Effector memory CD4-positive, alpha-beta T cell (primary cell): ENCODE measurements at regions not wholly inside any gene's neighbourhood (a gene's known extent, or its start where the extent isn't known, plus 50 kb on each side); places are given as distances from the start of the nearest gene placed in this dataset.

ENCODE experiments used
- DNase-seq, 3 donors: peaks; one replicate each; pipeline ENCODE4 v3.0.0-alpha.2; 2020
- H3K27ac ChIP-seq: 2 replicates; pipeline ENCODE4 v1.7.0; 2013; ENCODE audit warnings: mild to moderate bottlenecking, low read length, moderate library complexity; ENCODE audit not compliant: insufficient read depth, poor library complexity, severe bottlenecking
- H3K27me3 ChIP-seq: replicated peaks from 2 replicates; pipeline ENCODE4 v1.7.0; 2013; ENCODE audit warnings: mild to moderate bottlenecking, low read length; ENCODE audit not compliant: insufficient read depth, control insufficient read depth, poor library complexity, severe bottlenecking
- H3K36me3 ChIP-seq: 2 replicates; pipeline ENCODE4 v1.7.0; 2013; ENCODE audit warnings: mild to moderate bottlenecking, low read length, moderate library complexity; ENCODE audit not compliant: control insufficient read depth, insufficient read depth
- H3K4me1 ChIP-seq: 2 replicates; pipeline ENCODE4 v1.7.0; 2013; ENCODE audit warnings: low read length, mild to moderate bottlenecking; ENCODE audit not compliant: control insufficient read depth, insufficient read depth, poor library complexity, severe bottlenecking
- H3K4me3 ChIP-seq: 2 replicates; pipeline ENCODE4 v1.7.0; 2013; ENCODE audit warnings: low read length, low read depth, mild to moderate bottlenecking; ENCODE audit not compliant: insufficient read depth, poor library complexity, severe bottlenecking
- H3K9me3 ChIP-seq: 2 replicates; pipeline ENCODE4 v1.7.0; 2013; ENCODE audit warnings: mild to moderate bottlenecking, low read length, moderate library complexity; ENCODE audit not compliant: control insufficient read depth

- Histone ChIP-seq H3K4me1 (no peaks in the 10 kb centered on the region), H3K4me3 (no peak overlapping the region), H3K36me3 (no peaks in the 10 kb centered on the region), H3K27ac (no peak overlapping the region), H3K27me3 (no peaks in the 10 kb centered on the region), H3K9me3 (no peaks in the 10 kb centered on the region)
- DNase-seq, result no peak
Measured at GRCh38 chr2:18684206-18685038, 95.1 kb upstream of the NT5C1B start.

- no peak for DNase-seq
- Histone ChIP-seq H3K27ac (no peak overlapping the region), H3K4me1 (no peaks in the 10 kb centered on the region), H3K27me3 (no peaks in the 10 kb centered on the region), H3K9me3 (no peaks in the 10 kb centered on the region), H3K4me3 (no peak overlapping the region), H3K36me3 (no peaks in the 10 kb centered on the region)
Measured at GRCh38 chr2:18682681-18683080, 93.3 kb upstream of the NT5C1B start.

GRCh38 chr2:18677280-18677679 lies 87.9 kb upstream of the NT5C1B start:
- H3K4me3 ChIP-seq, result no peak overlapping the region
- H3K27ac ChIP-seq, result no peak overlapping the region
- no peaks in the 10 kb centered on the region for H3K27me3 ChIP-seq
- H3K9me3 ChIP-seq, result no peaks in the 10 kb centered on the region
- H3K36me3 ChIP-seq, result no peaks in the 10 kb centered on the region
- DNase-seq, result no peak
- H3K4me1 ChIP-seq, result no peaks in the 10 kb centered on the region

- H3K27me3 ChIP-seq, result no peaks in the 10 kb centered on the region
- DNase-seq, result no peak
- no peaks in the 10 kb centered on the region for H3K36me3 ChIP-seq
- H3K27ac ChIP-seq, result no peak overlapping the region
- no peaks in the 10 kb centered on the region for H3K9me3 ChIP-seq
- H3K4me1 ChIP-seq, result no peaks in the 10 kb centered on the region
- H3K4me3 ChIP-seq, result no peak overlapping the region
Measured at GRCh38 chr2:18674309-18674708, 84.9 kb upstream of the NT5C1B start.

GRCh38 chr2:18671363-18671762 lies 82.0 kb upstream of the NT5C1B start:
- no peak overlapping the region for H3K4me3 ChIP-seq
- H3K9me3 ChIP-seq, result no peaks in the 10 kb centered on the region
- DNase-seq, result no peak
- H3K4me1 ChIP-seq, result no peaks in the 10 kb centered on the region
- no peaks in the 10 kb centered on the region for H3K36me3 ChIP-seq
- H3K27me3 ChIP-seq, result no peaks in the 10 kb centered on the region
- no peak overlapping the region for H3K27ac ChIP-seq

- no peaks in the 10 kb centered on the region for H3K27me3 ChIP-seq
- no peak overlapping the region for H3K27ac ChIP-seq
- DNase-seq, result no peak
- no peaks in the 10 kb centered on the region for H3K36me3 ChIP-seq
- no peak overlapping the region for H3K4me3 ChIP-seq
- no peaks in the 10 kb centered on the region for H3K9me3 ChIP-seq
- no peaks in the 10 kb centered on the region for H3K4me1 ChIP-seq
Measured at GRCh38 chr2:18668221-18668620, 78.9 kb upstream of the NT5C1B start.

GRCh38 chr2:18664421-18664820 lies 75.1 kb upstream of the NT5C1B start:
- Histone ChIP-seq H3K4me1 (no peaks in the 10 kb centered on the region), H3K4me3 (no peak overlapping the region), H3K27me3 (no peaks in the 10 kb centered on the region), H3K36me3 (no peaks in the 10 kb centered on the region), H3K9me3 (no peaks in the 10 kb centered on the region), H3K27ac (no peak overlapping the region)
- no peak for DNase-seq

GRCh38 chr2:18663861-18664260 lies 74.5 kb upstream of the NT5C1B start:
- no peaks in the 10 kb centered on the region for H3K36me3 ChIP-seq
- no peak for DNase-seq
- H3K27me3 ChIP-seq, result no peaks in the 10 kb centered on the region
- H3K4me1 ChIP-seq, result no peaks in the 10 kb centered on the region
- no peak overlapping the region for H3K27ac ChIP-seq
- H3K9me3 ChIP-seq, result no peaks in the 10 kb centered on the region
- no peak overlapping the region for H3K4me3 ChIP-seq

- no peak for DNase-seq
- no peak overlapping the region for H3K4me3 ChIP-seq
Measured at GRCh38 chr2:18662689-18663088, 73.3 kb upstream of the NT5C1B start.

GRCh38 chr2:18659915-18660314 lies 70.5 kb upstream of the NT5C1B start:
- no peak overlapping the region for H3K4me3 ChIP-seq
- no peaks in the 10 kb centered on the region for H3K4me1 ChIP-seq
- H3K9me3 ChIP-seq, result no peaks in the 10 kb centered on the region
- no peak overlapping the region for H3K27ac ChIP-seq
- no peak for DNase-seq
- no peaks in the 10 kb centered on the region for H3K27me3 ChIP-seq
- no peaks in the 10 kb centered on the region for H3K36me3 ChIP-seq

More at GRCh38 chr2:18662689-18663088, 73.3 kb upstream of the NT5C1B start:
- Histone ChIP-seq H3K36me3 (no peaks in the 10 kb centered on the region), H3K27me3 (no peaks in the 10 kb centered on the region), H3K9me3 (no peaks in the 10 kb centered on the region), H3K4me1 (no peaks in the 10 kb centered on the region), H3K27ac (no peak overlapping the region)
